Activated CD8-positive, alpha-beta T cell treated with anti-CD3 and anti-CD28 coated beads for 36 hours (primary cell): ENCODE measurements at regions not wholly inside any gene's neighbourhood (a gene's known extent, or its start where the extent isn't known, plus 50 kb on each side); places are given as distances from the start of the nearest gene placed in this dataset.
"Not testable (repeated sequence)": the region's sequence is repeated elsewhere in the genome, so short reads cannot be mapped to it uniquely, and the experiment has no call there.

Experiments used
- ATAC-seq: fragments of 200-7000 bp; cut with Tn5 transposase; one replicate; pipeline ENCODE4 v1.10.0; 2021; ENCODE audit warnings: mild to moderate bottlenecking, moderate library complexity
- CTCF ChIA-PET: fragments of 350-600 bp; sonication (Branson Sonifier 250); formaldehyde crosslinking; loops from one replicate; lab custom pipeline; 2021; ENCODE audit warnings: antibody characterized with exemption; lab: Charles Lee
- POLR2A ChIA-PET: fragments of 350-600 bp; sonication (Branson Sonifier 250); formaldehyde crosslinking; loops from one replicate; lab custom pipeline; 2021; ENCODE audit warnings: antibody characterized with exemption; lab: Charles Lee
- DNase-seq: peaks from one replicate; pipeline ENCODE4 v3.0.0-alpha.2; 2020
- H3K27ac Mint-ChIP-seq: one replicate; pipeline ENCODE4 v1.8.0; 2021; ENCODE audit warnings: mild to moderate bottlenecking, mixed read lengths
- H3K27me3 Mint-ChIP-seq: one replicate; pipeline ENCODE4 v1.8.0; 2021; ENCODE audit warnings: mixed read lengths
- H3K36me3 Mint-ChIP-seq: one replicate; pipeline ENCODE4 v1.8.0; 2021; ENCODE audit warnings: low read depth, mixed read lengths
- H3K4me1 Mint-ChIP-seq: one replicate; pipeline ENCODE4 v1.8.0; 2021; ENCODE audit warnings: low read depth, mixed read lengths
- H3K4me3 Mint-ChIP-seq: one replicate; pipeline ENCODE4 v1.8.0; 2021; ENCODE audit warnings: mild to moderate bottlenecking, moderate library complexity, mixed read lengths
- H3K9me3 Mint-ChIP-seq: one replicate; pipeline ENCODE4 v1.8.0; 2021; ENCODE audit warnings: mixed read lengths
- intact Hi-C: fragments of 100-400 bp; cut with micrococcal nuclease; formaldehyde crosslinking; loops from one replicate; pipeline ENCODE4 v1.10.0; 2022
- TF ChIP-seq, protein P1 (sequence below): fragments of 200-600 bp; IDR thresholded peaks from one replicate; pipeline ENCODE4 v1.8.0; 2022; ENCODE audit warnings: antibody characterized with exemption, mild to moderate bottlenecking

- no peak overlapping the region for H3K4me3 Mint-ChIP-seq
- no peaks in the 10 kb centered on the region for H3K36me3 Mint-ChIP-seq
- no peaks in the 10 kb centered on the region for H3K9me3 Mint-ChIP-seq
- no peak overlapping the region for H3K27ac Mint-ChIP-seq
- ATAC-seq (no peak), DNase-seq (peak; percentile 52)
- peaks cover 5% of the 10 kb centered on the region for H3K27me3 Mint-ChIP-seq
- TF ChIP-seq, protein P1, sequence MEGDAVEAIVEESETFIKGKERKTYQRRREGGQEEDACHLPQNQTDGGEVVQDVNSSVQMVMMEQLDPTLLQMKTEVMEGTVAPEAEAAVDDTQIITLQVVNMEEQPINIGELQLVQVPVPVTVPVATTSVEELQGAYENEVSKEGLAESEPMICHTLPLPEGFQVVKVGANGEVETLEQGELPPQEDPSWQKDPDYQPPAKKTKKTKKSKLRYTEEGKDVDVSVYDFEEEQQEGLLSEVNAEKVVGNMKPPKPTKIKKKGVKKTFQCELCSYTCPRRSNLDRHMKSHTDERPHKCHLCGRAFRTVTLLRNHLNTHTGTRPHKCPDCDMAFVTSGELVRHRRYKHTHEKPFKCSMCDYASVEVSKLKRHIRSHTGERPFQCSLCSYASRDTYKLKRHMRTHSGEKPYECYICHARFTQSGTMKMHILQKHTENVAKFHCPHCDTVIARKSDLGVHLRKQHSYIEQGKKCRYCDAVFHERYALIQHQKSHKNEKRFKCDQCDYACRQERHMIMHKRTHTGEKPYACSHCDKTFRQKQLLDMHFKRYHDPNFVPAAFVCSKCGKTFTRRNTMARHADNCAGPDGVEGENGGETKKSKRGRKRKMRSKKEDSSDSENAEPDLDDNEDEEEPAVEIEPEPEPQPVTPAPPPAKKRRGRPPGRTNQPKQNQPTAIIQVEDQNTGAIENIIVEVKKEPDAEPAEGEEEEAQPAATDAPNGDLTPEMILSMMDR = peak; percentile 80
- CTCF ChIA-PET = interaction anchor here (0.7 to 2.2 kb wide), 20 partner anchors 8 to 435 kb away, joined by 3 to 16 read pairs (median 3); no protein-coding TSS in a partner anchor
- POLR2A ChIA-PET = no interaction called here
- peaks cover 16% of the 10 kb centered on the region for H3K4me1 Mint-ChIP-seq
- intact Hi-C loops = loop anchor here (5.0 to 10.0 kb wide), 2 partner anchors 191 to 434 kb away; partner anchors contain the start of gene SLC16A7
Observed at GRCh38 chr12:59403259-59403932, 192.4 kb upstream of the SLC16A7 start.

- no peaks in the 10 kb centered on the region for H3K9me3 Mint-ChIP-seq
- no peak for DNase-seq
- H3K4me3 Mint-ChIP-seq = no peak overlapping the region
- peaks cover 16% of the 10 kb centered on the region for H3K4me1 Mint-ChIP-seq
- H3K27me3 Mint-ChIP-seq = peaks cover 5% of the 10 kb centered on the region
- POLR2A ChIA-PET = no interaction called here
- no peak for ATAC-seq
- CTCF ChIA-PET = interaction anchor here (1.4 kb wide), 1 partner anchor 433 kb away, joined by 3 read pairs; no protein-coding TSS in a partner anchor
- intact Hi-C loops = loop anchor here (5.0 to 10.0 kb wide), 2 partner anchors 193 to 435 kb away; partner anchors contain the start of gene SLC16A7
- H3K36me3 Mint-ChIP-seq = no peaks in the 10 kb centered on the region
- TF ChIP-seq, protein P1 = no peak
- no peak overlapping the region for H3K27ac Mint-ChIP-seq
Observed at GRCh38 chr12:59401862-59402261, 194.0 kb upstream of the SLC16A7 start.

DNA sequence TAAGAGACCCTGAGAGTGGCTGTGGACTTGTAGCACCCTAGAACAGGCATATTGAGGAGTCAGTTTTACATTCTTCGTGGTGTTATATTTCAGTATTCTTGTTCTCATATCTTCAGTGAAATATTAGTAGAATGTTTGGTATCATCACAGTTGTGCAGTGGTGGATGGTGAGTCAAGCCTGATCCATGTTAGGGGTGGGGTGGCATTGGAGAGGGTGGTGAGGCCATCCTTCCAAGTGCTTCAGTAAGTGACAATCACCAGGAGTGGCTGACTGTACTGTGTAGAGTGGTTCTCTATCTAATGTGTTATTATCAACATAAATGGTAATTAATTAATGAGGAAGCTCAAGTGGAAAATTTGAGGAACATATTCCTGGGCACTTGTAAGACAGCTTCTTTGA is 197.7 kb upstream of the SLC16A7 start:
- ATAC-seq (no peak), DNase-seq (no peak)
- CTCF ChIA-PET = interaction anchor here (1.5 kb wide), 1 partner anchor 10 kb away, joined by 3 read pairs; no protein-coding TSS in a partner anchor
- peaks cover 4% of the 10 kb centered on the region for H3K27me3 Mint-ChIP-seq
- H3K36me3 Mint-ChIP-seq = no peaks in the 10 kb centered on the region
- no peaks in the 10 kb centered on the region for H3K4me1 Mint-ChIP-seq
- no peak overlapping the region for H3K27ac Mint-ChIP-seq
- intact Hi-C loops = no loop called here
- POLR2A ChIA-PET = no interaction called here
- H3K9me3 Mint-ChIP-seq = no peaks in the 10 kb centered on the region
- no peak overlapping the region for H3K4me3 Mint-ChIP-seq
- TF ChIP-seq, protein P1 = no peak

DNA sequence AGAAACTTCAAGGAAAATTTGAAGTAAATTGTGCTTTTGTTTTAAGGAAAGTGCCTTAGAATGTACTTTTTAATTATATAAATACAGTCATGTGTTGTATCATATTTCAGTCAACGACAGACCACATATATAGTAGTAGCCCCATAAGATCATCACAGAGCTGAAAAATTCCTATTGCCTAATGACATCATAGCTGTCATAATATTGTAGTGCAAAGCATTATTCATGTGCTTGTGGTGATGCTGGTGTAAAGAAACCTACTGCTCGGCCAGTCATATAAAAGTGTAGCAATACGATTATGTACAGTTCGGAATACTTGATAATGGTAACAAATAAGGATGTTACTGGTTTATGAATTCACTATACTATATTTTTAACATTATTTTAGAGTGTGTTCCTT is 198.9 kb upstream of the SLC16A7 start:
- Mint-ChIP-seq H3K27me3 (peaks cover 4% of the 10 kb centered on the region), H3K27ac (no peak overlapping the region), H3K36me3 (no peaks in the 10 kb centered on the region), H3K4me1 (no peaks in the 10 kb centered on the region), H3K9me3 (no peaks in the 10 kb centered on the region), H3K4me3 (no peak overlapping the region)
- ChIA-PET POLR2A (no interaction called here), CTCF (interaction anchor here (1.3 to 1.5 kb wide), 2 partner anchors 9 to 411 kb away, joined by 3 to 4 read pairs; no protein-coding TSS in a partner anchor)
- ATAC-seq = no peak
- TF ChIP-seq, protein P1 = no peak
- intact Hi-C loops = no loop called here
- DNase-seq = no peak

- peaks cover 3% of the 10 kb centered on the region for H3K27me3 Mint-ChIP-seq
- no peak for DNase-seq
- H3K9me3 Mint-ChIP-seq = no peaks in the 10 kb centered on the region
- ATAC-seq = no peak
- H3K27ac Mint-ChIP-seq = no peak overlapping the region
- intact Hi-C loops = no loop called here
- H3K4me1 Mint-ChIP-seq = no peaks in the 10 kb centered on the region
- POLR2A ChIA-PET = no interaction called here
- CTCF ChIA-PET = interaction anchor here (1.3 to 1.5 kb wide), 2 partner anchors 8 to 412 kb away, joined by 3 to 4 read pairs; no protein-coding TSS in a partner anchor
- no peak overlapping the region for H3K4me3 Mint-ChIP-seq
- TF ChIP-seq, protein P1 = no peak
- H3K36me3 Mint-ChIP-seq = no peaks in the 10 kb centered on the region
Observed at GRCh38 chr12:59396519-59396918, 199.3 kb upstream of the SLC16A7 start.

GRCh38 chr12:59395310-59395709 is 200.5 kb upstream of the SLC16A7 start:
- ATAC-seq, H3K27ac Mint-ChIP-seq, intact Hi-C loops, H3K9me3 Mint-ChIP-seq, H3K27me3 Mint-ChIP-seq, DNase-seq, H3K36me3 Mint-ChIP-seq, H3K4me3 Mint-ChIP-seq, H3K4me1 Mint-ChIP-seq, CTCF ChIA-PET: not testable (repeated sequence)
- POLR2A ChIA-PET = interaction anchor here (0.6 kb wide), 1 partner anchor 517 kb away, joined by 4 read pairs; no protein-coding TSS in a partner anchor
